ENCODE measurements at regions not wholly inside any gene's neighbourhood (a gene's known extent, or its start where the extent isn't known, plus 50 kb on each side); places are given as distances from the start of the nearest gene placed in this dataset.

DNA sequence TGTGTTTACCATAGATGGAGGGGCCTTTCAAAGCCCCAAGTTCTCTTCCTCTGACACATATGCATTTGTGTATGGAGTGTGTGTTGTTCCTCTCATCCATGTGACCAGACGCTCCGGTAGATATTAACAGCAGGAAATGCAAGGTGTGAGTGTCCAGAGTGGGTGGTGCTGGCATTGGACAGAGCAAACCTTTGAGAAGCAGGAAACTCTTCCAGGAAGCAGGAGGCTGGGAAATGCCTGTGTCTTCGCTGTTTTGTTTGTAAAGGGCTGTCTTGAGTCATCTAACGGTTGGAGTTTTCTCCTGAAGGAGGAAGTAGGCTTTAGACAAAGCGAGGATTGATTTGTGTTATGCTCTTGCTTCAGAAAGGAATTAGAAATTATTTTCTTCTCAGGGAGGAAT is 370.9 kb downstream of the PLK2 start:
- TF ChIP-seq ZFX (IDR thresholded peaks at IDR 0.05; ENCODE audit: borderline replicate concordance), result no peak
- no peak for TF ChIP-seq CTCF (IDR thresholded peaks at IDR 0.05)

GRCh38 chr5:58087905-58088304 is 372.0 kb downstream of the PLK2 start:
- TF ChIP-seq ZFX (IDR thresholded peaks at IDR 0.05; ENCODE audit: borderline replicate concordance) (no peak), CTCF (IDR thresholded peaks at IDR 0.05) (no peak)
- H3K27ac ChIP-seq, result no peak overlapping the region

More for the DNA sequence above, 370.9 kb downstream of the PLK2 start:
- no peak overlapping the region for H3K27ac ChIP-seq

GRCh38 chr5:58087123-58087522 is 372.8 kb downstream of the PLK2 start:
- no peak overlapping the region for H3K27ac ChIP-seq

DNA sequence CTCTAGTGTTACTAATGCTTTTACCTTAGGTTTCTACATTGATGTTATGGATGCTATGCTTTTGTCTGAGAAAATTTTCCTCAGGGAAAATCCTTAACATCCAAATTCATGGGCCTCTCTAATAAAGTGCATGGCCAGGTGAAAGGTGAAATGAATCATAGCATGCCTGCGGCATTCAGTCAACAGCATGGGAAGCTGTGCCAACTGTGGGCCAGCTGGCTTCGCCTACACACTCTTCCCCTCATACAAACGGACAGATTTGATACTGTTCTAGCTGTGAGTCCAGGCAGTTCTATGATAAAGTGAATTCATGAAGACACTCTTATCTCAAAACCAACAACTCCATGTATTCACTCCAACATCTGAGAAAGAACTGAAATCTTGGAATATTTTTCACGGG is 374.1 kb downstream of the PLK2 start:
- H3K27ac ChIP-seq, result no peak overlapping the region
- no peak for TF ChIP-seq CTCF (IDR thresholded peaks at IDR 0.05)
- TF ChIP-seq ZFX (IDR thresholded peaks at IDR 0.05; ENCODE audit: borderline replicate concordance), result no peak

More at GRCh38 chr5:58087123-58087522, 372.8 kb downstream of the PLK2 start:
- no peak for TF ChIP-seq ZFX (IDR thresholded peaks at IDR 0.05; ENCODE audit: borderline replicate concordance)
- TF ChIP-seq CTCF (IDR thresholded peaks at IDR 0.05), result no peak

GRCh38 chr5:58081435-58081834 is 378.5 kb downstream of the PLK2 start:
- H3K27ac ChIP-seq, result no peak overlapping the region
- no peak for TF ChIP-seq CTCF (IDR thresholded peaks at IDR 0.05)
- TF ChIP-seq ZFX (IDR thresholded peaks at IDR 0.05; ENCODE audit: borderline replicate concordance), result no peak

- TF ChIP-seq ZFX (IDR thresholded peaks at IDR 0.05; ENCODE audit: borderline replicate concordance), result no peak
- no peak for TF ChIP-seq CTCF (IDR thresholded peaks at IDR 0.05)
- H3K27ac ChIP-seq, result peak overlapping the region; percentile 46
Observed at GRCh38 chr5:58080573-58080972, 379.3 kb downstream of the PLK2 start.

DNA sequence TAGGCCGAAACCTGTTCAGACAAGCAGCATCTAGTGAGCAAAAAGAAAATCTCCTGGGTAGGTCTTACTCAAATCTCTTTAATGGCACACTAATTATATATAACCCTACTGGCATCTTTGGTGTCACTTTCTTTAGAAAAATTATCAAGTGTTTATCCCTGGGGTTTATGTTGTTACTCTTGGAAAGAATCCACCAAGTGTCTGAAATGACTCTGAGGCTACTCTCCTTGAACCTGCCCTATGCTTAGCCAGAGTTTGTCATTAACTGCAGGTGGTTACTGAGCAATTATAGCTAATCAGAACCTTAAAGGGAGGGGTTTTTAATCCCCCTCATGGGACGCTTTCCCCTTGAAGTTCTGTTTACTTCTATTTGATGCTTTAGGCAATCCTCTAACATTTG is 381.9 kb downstream of the PLK2 start:
- peak overlapping the region; percentile 12; the same call in 1 of the 2 replicates for H3K27ac ChIP-seq
- no peak for TF ChIP-seq ZFX (IDR thresholded peaks at IDR 0.05; ENCODE audit: borderline replicate concordance)

DNA sequence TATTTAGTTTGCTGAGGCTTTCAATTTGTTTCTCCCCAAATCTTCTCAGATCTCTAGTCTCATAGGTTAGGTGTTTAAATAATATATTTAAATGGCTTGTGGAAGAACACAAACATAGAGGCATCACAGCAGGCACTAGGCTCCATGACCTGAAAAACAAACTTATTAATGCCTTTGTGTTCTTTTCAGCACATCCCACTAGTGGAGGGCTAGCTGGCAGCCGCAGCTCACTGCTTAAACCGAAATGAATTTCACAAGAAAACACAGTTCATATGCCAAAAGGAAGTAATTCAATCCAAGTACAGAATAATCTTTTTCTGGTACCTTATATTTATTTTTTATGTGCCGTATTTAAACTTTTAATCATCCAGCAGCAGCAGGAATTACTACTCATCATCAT is 382.5 kb downstream of the PLK2 start:
- TF ChIP-seq CTCF (IDR thresholded peaks at IDR 0.05) (no peak), ZFX (IDR thresholded peaks at IDR 0.05; ENCODE audit: borderline replicate concordance) (no peak)
- H3K27ac ChIP-seq, result 0 out of 2 replicates have a peak overlapping the region, but pooled peaks have one; percentile 12

Data from 22Rv1 (cell line).